ENCODE measurements at regions not wholly inside any gene's neighbourhood (a gene's known extent, or its start where the extent isn't known, plus 50 kb on each side); places are given as distances from the start of the nearest gene placed in this dataset.

DNA sequence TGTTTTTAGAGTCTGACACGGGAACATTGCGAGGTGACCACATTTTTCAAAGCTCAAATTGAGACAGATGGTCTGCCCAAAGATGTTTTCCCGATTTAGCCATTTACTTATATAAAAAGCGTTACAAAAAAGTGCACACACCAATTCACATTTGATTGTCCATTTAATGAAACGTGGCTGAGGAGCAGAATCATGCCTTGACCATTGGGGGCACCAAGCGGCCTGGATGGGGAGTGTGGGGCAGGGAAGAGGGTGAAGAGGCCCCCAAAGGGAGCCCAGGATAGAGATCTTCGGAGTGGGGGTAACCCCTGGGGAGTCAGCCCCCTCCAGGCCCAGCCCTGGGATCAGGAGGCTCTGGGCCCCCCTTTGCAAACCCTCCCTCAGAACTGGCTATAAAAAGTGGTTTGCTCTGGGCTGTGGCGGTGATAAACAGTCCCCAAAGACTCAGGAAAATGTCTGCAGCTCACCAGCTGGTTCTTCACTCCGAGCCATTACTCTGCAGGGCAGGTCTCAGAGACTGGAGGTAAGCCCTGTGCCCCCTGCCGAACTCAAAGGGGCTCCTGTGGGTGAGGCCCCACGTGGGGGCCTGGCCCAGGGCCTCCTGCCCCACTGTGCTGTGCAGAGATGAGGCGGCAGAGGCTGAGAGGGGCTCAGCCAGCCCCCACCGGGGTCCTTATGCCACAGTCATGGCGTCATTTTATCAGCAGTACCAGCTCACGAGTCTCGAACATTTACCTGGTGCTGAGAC, 105.9 kb upstream of the SEC14L1 start:
- Histone ChIP-seq H3K9me3 (peaks cover 4% of the 10 kb centered on the region), H3K4me3 (no peak overlapping the region), H3K27ac (no peak overlapping the region), H3K27me3 (peaks cover 30% of the 10 kb centered on the region), H3K36me3 (no peaks in the 10 kb centered on the region), H3K4me1 (no peaks in the 10 kb centered on the region)
- ATAC-seq = no peak
- intact Hi-C loops (cut with DNase I) = no loop called here
- no peak for DNase-seq
- TF ChIP-seq, protein P1, sequence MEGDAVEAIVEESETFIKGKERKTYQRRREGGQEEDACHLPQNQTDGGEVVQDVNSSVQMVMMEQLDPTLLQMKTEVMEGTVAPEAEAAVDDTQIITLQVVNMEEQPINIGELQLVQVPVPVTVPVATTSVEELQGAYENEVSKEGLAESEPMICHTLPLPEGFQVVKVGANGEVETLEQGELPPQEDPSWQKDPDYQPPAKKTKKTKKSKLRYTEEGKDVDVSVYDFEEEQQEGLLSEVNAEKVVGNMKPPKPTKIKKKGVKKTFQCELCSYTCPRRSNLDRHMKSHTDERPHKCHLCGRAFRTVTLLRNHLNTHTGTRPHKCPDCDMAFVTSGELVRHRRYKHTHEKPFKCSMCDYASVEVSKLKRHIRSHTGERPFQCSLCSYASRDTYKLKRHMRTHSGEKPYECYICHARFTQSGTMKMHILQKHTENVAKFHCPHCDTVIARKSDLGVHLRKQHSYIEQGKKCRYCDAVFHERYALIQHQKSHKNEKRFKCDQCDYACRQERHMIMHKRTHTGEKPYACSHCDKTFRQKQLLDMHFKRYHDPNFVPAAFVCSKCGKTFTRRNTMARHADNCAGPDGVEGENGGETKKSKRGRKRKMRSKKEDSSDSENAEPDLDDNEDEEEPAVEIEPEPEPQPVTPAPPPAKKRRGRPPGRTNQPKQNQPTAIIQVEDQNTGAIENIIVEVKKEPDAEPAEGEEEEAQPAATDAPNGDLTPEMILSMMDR (IDR thresholded peaks at IDR 0.05) = no peak

DNA sequence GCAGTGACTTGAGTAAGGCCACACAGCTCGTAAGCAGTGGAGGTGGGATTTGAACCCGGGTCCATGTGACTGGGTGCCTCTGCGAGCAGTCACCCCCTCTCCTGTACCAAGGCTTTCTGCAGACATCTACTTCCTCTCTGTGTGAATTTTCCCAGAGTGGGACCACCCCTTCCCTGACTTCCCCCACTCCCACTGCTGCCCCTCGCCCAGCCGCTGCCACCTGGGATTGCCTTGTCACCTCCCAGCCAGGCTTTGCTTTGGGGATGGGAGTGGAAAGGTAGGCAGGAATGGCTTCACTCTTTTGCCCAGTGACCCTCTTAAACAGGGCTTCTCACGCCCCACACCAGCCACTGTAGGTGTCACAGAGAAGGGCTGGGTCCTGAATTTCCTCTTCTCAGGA, 105.2 kb upstream of the SEC14L1 start:
- H3K36me3 ChIP-seq = no peaks in the 10 kb centered on the region
- DNase-seq (no peak), ATAC-seq (no peak)
- no peak overlapping the region for H3K4me3 ChIP-seq
- H3K27ac ChIP-seq = no peak overlapping the region
- TF ChIP-seq, protein P1 (IDR thresholded peaks at IDR 0.05) = no peak
- peaks cover 4% of the 10 kb centered on the region for H3K9me3 ChIP-seq
- no peaks in the 10 kb centered on the region for H3K4me1 ChIP-seq
- H3K27me3 ChIP-seq = peaks cover 30% of the 10 kb centered on the region
- intact Hi-C loops (cut with DNase I) = no loop called here

DNA sequence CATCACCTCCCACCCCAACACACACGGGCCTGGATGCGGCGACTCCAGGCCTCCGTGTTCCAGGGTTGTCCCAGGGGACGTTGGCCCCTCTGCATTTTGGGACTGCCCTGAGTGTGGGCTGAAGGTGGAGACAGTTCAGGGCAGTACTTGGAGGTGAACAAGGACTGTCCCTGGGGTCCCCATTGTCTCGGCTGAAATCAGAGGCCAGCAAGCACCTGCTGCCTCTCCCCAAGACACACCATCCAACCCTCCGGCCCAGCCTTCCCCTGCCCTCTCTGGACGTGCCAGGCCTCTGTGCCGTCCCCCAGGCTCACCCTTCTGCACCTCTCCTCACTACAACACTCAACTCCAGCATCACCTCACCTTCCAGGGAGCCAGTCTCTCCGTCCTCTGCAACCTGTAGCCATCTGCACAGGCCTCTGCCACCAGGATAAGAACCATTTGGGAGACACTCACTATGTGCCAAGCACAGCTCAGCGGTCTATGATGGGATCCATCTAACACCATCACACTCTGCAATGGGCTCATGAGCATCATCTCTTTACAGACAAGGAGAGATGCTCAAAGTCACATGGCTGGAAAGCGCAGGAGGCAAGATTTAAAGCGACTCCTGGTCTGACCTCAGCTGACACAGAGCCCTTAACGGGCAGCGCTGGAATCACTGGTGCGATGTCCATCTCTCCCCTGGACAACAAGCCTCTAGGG, 104.5 kb upstream of the SEC14L1 start:
- Histone ChIP-seq H3K4me3 (no peak overlapping the region), H3K9me3 (peaks cover 4% of the 10 kb centered on the region), H3K27ac (no peak overlapping the region), H3K4me1 (no peaks in the 10 kb centered on the region), H3K27me3 (peaks cover 30% of the 10 kb centered on the region), H3K36me3 (no peaks in the 10 kb centered on the region)
- ATAC-seq (no peak), DNase-seq (no peak)
- intact Hi-C loops (cut with DNase I) = no loop called here
- TF ChIP-seq, protein P1 (IDR thresholded peaks at IDR 0.05) = no peak

DNA sequence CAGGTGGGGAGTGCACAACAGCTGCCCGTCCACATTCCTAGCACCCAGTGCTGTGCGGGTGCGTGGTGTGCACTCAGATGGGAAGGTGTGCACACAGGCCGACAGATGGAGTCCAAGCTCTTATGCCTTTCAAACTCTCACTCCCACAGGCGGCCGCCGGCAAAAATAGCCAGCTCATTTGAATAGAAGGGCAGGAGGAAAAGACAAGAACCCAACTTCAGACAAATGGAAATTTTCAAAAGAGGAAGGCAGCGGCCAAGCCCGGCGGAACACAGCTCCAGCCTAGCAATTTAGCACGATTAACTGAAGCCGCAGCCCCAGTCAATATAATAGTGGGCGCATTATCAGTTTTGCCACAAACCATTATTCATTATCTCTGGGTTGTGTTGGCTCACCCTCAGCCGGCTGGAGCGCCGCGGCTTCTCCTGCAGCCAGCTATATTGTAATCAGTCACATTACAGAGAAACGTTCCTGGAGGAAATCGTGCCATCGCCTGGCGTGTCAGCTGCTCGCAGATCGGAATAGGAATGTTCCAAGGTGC, 103.9 kb upstream of the SEC14L1 start:
- no peaks in the 10 kb centered on the region for H3K9me3 ChIP-seq
- intact Hi-C loops (cut with DNase I) = no loop called here
- no peaks in the 10 kb centered on the region for H3K4me1 ChIP-seq
- ATAC-seq (no peak), DNase-seq (no peak)
- TF ChIP-seq, protein P1 (IDR thresholded peaks at IDR 0.05) = no peak
- H3K36me3 ChIP-seq = no peaks in the 10 kb centered on the region
- peaks cover 30% of the 10 kb centered on the region for H3K27me3 ChIP-seq
- no peak overlapping the region for H3K4me3 ChIP-seq
- no peak overlapping the region for H3K27ac ChIP-seq

DNA sequence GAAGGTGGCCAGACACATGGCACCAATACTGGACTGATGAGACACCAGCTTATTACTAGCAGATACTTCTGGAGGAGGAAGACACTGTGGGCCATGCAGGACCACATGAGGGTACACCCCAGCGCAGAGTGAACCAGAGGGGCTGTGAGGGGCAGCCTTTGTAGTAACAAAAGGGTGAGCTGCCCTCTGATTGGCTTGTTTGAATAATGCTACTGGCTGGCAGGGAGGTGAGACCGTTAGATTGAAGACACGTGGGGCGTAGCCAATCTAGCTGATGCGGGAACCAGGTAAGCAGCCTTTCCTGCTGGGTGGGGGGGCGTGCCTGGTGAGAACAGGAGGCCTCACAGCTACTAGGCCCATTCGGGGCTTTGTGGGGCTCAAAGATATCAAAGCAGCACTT, 102.8 kb upstream of the SEC14L1 start:
- Histone ChIP-seq H3K4me3 (no peak overlapping the region), H3K36me3 (no peaks in the 10 kb centered on the region), H3K27me3 (peaks cover 30% of the 10 kb centered on the region), H3K4me1 (no peaks in the 10 kb centered on the region), H3K9me3 (no peaks in the 10 kb centered on the region), H3K27ac (no peak overlapping the region)
- no peak for DNase-seq
- no peak for ATAC-seq
- intact Hi-C loops (cut with DNase I) = no loop called here
- TF ChIP-seq, protein P1 (IDR thresholded peaks at IDR 0.05) = no peak

Measured in upper lobe of right lung (tissue), 1 donor.